IMR-90 (cell line): ENCODE measurements at regions not wholly inside any gene's neighbourhood (a gene's known extent, or its start where the extent isn't known, plus 50 kb on each side); places are given as distances from the start of the nearest gene placed in this dataset.

Experiments used
- CTCF ChIP-seq: conservative IDR thresholded peaks from 2 replicates; pipeline ENCODE4 v1.5.1; 2012; ENCODE audit warnings: mild to moderate bottlenecking, low read depth, low read length, improper control_type of control experiment
- POLR2A ChIP-seq: IDR thresholded peaks from 2 replicates; pipeline ENCODE4 v1.6.1; 2012; ENCODE audit warnings: mild to moderate bottlenecking, low read depth, low read length
- RFX5 ChIP-seq: IDR thresholded peaks from 2 replicates; pipeline ENCODE4 v1.8.0; 2012; ENCODE audit warnings: low read depth, mild to moderate bottlenecking, low read length, moderate library complexity
- SMC3 ChIP-seq: fragments of 150-350 bp; IDR thresholded peaks from 2 replicates; pipeline ENCODE4 v1.6.1; 2016; ENCODE audit warnings: low read depth, mild to moderate bottlenecking, antibody characterized with exemption, low read length, moderate library complexity

DNA sequence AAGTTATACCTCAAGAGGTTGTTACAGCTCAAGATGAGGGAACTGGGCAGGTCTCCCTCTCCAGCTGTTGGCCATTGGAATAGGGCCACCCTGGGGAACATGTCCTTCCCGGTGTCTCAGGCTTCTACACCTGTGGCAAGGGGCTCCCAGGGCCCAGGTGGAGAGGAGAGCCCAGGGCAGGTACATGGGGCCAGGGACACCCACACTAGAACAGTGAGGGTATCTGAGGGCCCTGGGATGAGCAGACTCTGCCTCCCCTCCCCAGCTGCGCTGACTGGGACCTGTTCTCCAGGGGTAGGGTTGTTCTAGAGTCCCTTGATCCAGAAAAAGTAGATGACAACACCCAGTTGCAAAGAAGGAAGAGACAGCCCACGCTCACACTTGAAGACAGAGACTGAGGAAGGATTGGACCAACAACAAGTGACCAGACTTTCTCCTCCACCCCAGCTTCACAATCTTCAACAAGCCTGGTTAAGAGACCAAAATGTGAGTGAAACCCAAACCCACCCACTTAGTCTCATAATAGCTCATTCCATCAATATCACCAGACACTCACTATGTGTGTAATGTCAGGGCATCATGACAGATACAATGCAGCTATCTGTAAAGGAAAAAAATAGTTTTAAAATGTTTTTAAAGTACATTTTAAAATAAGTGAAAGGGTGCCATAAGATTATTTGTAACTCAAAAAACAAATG lies 439.3 kb downstream of the NPHP4 start:
- TF ChIP-seq CTCF (no peak), SMC3 (no peak), POLR2A (no peak), RFX5 (no peak)
